ENCODE measurements at regions not wholly inside any gene's neighbourhood (a gene's known extent, or its start where the extent isn't known, plus 50 kb on each side); places are given as distances from the start of the nearest gene placed in this dataset.
"Not testable (repeated sequence)": the region's sequence is repeated elsewhere in the genome, so short reads cannot be mapped to it uniquely, and the experiment has no call there.

- not testable (repeated sequence) for DNase-seq (ENCODE audit: insufficient read length, low spot score); FAIRE-seq
Measured at GRCh38 chr13:46467694-46468093, 80.6 kb upstream of the RUBCNL start.

GRCh38 chr13:46466074-46466473 lies 79.0 kb upstream of the RUBCNL start:
- DNase-seq (ENCODE audit: insufficient read length, low spot score); FAIRE-seq: not testable (repeated sequence)

GRCh38 chr13:46463719-46464118 lies 76.7 kb upstream of the RUBCNL start:
- no peak for FAIRE-seq

GRCh38 chr13:46460223-46460622 lies 73.2 kb upstream of the RUBCNL start:
- FAIRE-seq; DNase-seq (ENCODE audit: insufficient read length, low spot score): not testable (repeated sequence)

More at GRCh38 chr13:46463719-46464118, 76.7 kb upstream of the RUBCNL start:
- DNase-seq (ENCODE audit: insufficient read length, low spot score): no peak

- FAIRE-seq; DNase-seq (ENCODE audit: insufficient read length, low spot score): not testable (repeated sequence)
Measured at GRCh38 chr13:46457255-46457654, 70.2 kb upstream of the RUBCNL start.

- FAIRE-seq; DNase-seq (ENCODE audit: insufficient read length, low spot score): not testable (repeated sequence)
Measured at GRCh38 chr13:46455924-46456323, 68.9 kb upstream of the RUBCNL start.

- DNase-seq (ENCODE audit: insufficient read length, low spot score); FAIRE-seq: not testable (repeated sequence)
Measured at GRCh38 chr13:46451145-46451544, 64.1 kb upstream of the RUBCNL start.

- DNase-seq (ENCODE audit: insufficient read length, low spot score); FAIRE-seq: not testable (repeated sequence)
Measured at GRCh38 chr13:46449949-46450348, 62.9 kb upstream of the RUBCNL start.

- not testable (repeated sequence) for DNase-seq (ENCODE audit: insufficient read length, low spot score); FAIRE-seq
Measured at GRCh38 chr13:46448148-46448547, 61.1 kb upstream of the RUBCNL start.

- not testable (repeated sequence) for DNase-seq (ENCODE audit: insufficient read length, low spot score); FAIRE-seq
Measured at GRCh38 chr13:46437808-46438404, 50.9 kb upstream of the RUBCNL start.

Measured in HTR-8/SVneo (cell line).